HL-60 (cell line): ENCODE measurements at regions not wholly inside any gene's neighbourhood (a gene's known extent, or its start where the extent isn't known, plus 50 kb on each side); places are given as distances from the start of the nearest gene placed in this dataset.

Experiments
- DNase-seq, 2 experiments: peaks; one replicate each; pipeline ENCODE4 v3.0.0-alpha.2; 2010 to 2020; ENCODE audit warnings: low read depth in 1 of 2, low spot score in 1 of 2
- H3K27ac ChIP-seq: fragments of 250-450 bp; sonication (Bioruptor Pico); replicated peaks from 2 replicates; pipeline ENCODE4 v1.5.1; 2020; ENCODE audit warnings: mild to moderate bottlenecking, moderate library complexity
- H3K27me3 ChIP-seq: fragments of 250-450 bp; sonication (Bioruptor Pico); 2 replicates; pipeline ENCODE4 v1.5.1; 2021; ENCODE audit warnings: mild to moderate bottlenecking, moderate library complexity; ENCODE audit not compliant: insufficient read depth, poor library complexity, severe bottlenecking
- H3K4me3 ChIP-seq: replicated peaks from 2 replicates; pipeline ENCODE4 v1.5.1; 2011; ENCODE audit warnings: mild to moderate bottlenecking, control low read depth, low read length; ENCODE audit not compliant: insufficient read depth
- CTCF ChIP-seq: IDR thresholded peaks from one replicate; pipeline ENCODE4 v1.5.1; 2011; ENCODE audit warnings: low read length, control low read depth, inconsistent platforms; ENCODE audit not compliant: insufficient read depth
- GABPA ChIP-seq: IDR thresholded peaks from 2 replicates; pipeline ENCODE4 v1.6.1; 2012; ENCODE audit warnings: low read depth
- POLR2AphosphoS5 ChIP-seq: IDR thresholded peaks from 2 replicates; pipeline ENCODE4 v1.6.1; 2012; ENCODE audit warnings: low read depth
- REST ChIP-seq: IDR thresholded peaks from 2 replicates; pipeline ENCODE4 v1.6.1; 2012; ENCODE audit warnings: low read depth; ENCODE audit not compliant: insufficient replicate concordance
- SPI1 ChIP-seq: IDR thresholded peaks from 2 replicates; pipeline ENCODE4 v1.6.1; 2012; ENCODE audit warnings: low read depth, mild to moderate bottlenecking, borderline replicate concordance

- TF ChIP-seq POLR2AphosphoS5 (no peak), GABPA (no peak), CTCF (no peak), REST (no peak), SPI1 (no peak)
- no peak for DNase-seq
- Histone ChIP-seq H3K4me3 (no peak overlapping the region), H3K27me3 (no peaks in the 10 kb centered on the region), H3K27ac (no peak overlapping the region)
Measured at GRCh38 chr17:13135506-13135905, 117.7 kb upstream of the ELAC2 start.

- no peak for DNase-seq
- TF ChIP-seq GABPA: no peak
- TF ChIP-seq CTCF: no peak
- no peak for TF ChIP-seq SPI1
- TF ChIP-seq REST: no peak
- no peak for TF ChIP-seq POLR2AphosphoS5
- Histone ChIP-seq H3K4me3 (no peak overlapping the region), H3K27me3 (no peaks in the 10 kb centered on the region), H3K27ac (no peak overlapping the region)
Measured at GRCh38 chr17:13134076-13134475, 116.2 kb upstream of the ELAC2 start.

GRCh38 chr17:13131225-13131624 lies 113.4 kb upstream of the ELAC2 start:
- Histone ChIP-seq H3K4me3 (no peak overlapping the region), H3K27ac (no peak overlapping the region), H3K27me3 (no peaks in the 10 kb centered on the region)
- TF ChIP-seq REST: no peak
- no peak for TF ChIP-seq SPI1
- TF ChIP-seq GABPA: no peak
- TF ChIP-seq POLR2AphosphoS5: no peak
- no peak for TF ChIP-seq CTCF
- no peak for DNase-seq
